Mesothelial cell of epicardium (in vitro differentiated cells): ENCODE measurements at regions not wholly inside any gene's neighbourhood (a gene's known extent, or its start where the extent isn't known, plus 50 kb on each side); places are given as distances from the start of the nearest gene placed in this dataset.

ENCODE experiments used
- DNase-seq, 2 experiments: peaks; one replicate each; pipeline ENCODE4 v3.0.0; 2021; ENCODE audit warnings: low spot score in 2 of 2; ENCODE audit not compliant: unreplicated experiment in 2 of 2
- H3K27ac Mint-ChIP-seq: 2 replicates; pipeline ENCODE4 v1.8.0; 2021; ENCODE audit warnings: mixed read lengths
- H3K27me3 Mint-ChIP-seq: 2 replicates; pipeline ENCODE4 v1.8.0; 2021; ENCODE audit warnings: low read depth, mixed read lengths
- H3K36me3 Mint-ChIP-seq: 2 replicates; pipeline ENCODE4 v1.8.0; 2021; ENCODE audit warnings: mixed read lengths
- H3K4me1 Mint-ChIP-seq: 2 replicates; pipeline ENCODE4 v1.8.0; 2021; ENCODE audit warnings: mixed read lengths
- H3K4me3 Mint-ChIP-seq: 2 replicates; pipeline ENCODE4 v1.8.0; 2021; ENCODE audit warnings: mild to moderate bottlenecking, moderate library complexity, mixed read lengths
- H3K9me3 Mint-ChIP-seq: 2 replicates; pipeline ENCODE4 v1.8.0; 2021; ENCODE audit warnings: mixed read lengths
- TF ChIP-seq, protein P1 (sequence below): fragments of 200-600 bp; sonication (generic); IDR thresholded peaks from one replicate; pipeline ENCODE4 v1.5.0; 2021; ENCODE audit warnings: antibody characterized with exemption; ENCODE audit not compliant: unreplicated experiment

DNA sequence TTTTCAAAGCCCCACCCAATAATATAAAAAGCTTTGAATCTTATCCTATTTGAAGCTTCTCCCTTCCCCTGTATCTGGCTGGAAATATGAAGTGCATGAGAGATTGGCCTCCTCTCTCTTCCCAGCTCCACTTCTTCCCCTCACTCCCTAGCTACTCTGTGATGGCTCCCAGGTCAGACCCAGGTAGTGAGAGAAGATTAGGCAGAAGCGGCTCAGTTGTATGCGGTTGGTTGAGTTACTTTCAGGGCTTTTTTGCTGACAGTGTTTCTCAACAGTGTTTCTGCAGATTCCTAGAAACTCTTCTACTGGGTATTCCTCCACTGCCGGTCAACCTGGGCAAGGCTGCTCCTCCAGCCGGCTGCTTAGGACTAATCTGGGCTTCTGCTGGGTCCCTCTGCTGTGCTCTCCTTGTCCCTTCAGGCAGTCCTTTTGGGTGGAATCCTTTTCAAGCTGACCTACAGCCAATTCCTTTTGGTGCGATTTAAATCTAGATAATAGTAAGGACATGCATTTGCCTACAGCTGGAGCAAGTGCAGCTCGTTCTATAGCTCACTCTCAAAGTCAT, 87.4 kb upstream of the SLC7A11 start:
- DNase-seq = no peak
- no peak overlapping the region for H3K4me3 Mint-ChIP-seq
- TF ChIP-seq, protein P1, sequence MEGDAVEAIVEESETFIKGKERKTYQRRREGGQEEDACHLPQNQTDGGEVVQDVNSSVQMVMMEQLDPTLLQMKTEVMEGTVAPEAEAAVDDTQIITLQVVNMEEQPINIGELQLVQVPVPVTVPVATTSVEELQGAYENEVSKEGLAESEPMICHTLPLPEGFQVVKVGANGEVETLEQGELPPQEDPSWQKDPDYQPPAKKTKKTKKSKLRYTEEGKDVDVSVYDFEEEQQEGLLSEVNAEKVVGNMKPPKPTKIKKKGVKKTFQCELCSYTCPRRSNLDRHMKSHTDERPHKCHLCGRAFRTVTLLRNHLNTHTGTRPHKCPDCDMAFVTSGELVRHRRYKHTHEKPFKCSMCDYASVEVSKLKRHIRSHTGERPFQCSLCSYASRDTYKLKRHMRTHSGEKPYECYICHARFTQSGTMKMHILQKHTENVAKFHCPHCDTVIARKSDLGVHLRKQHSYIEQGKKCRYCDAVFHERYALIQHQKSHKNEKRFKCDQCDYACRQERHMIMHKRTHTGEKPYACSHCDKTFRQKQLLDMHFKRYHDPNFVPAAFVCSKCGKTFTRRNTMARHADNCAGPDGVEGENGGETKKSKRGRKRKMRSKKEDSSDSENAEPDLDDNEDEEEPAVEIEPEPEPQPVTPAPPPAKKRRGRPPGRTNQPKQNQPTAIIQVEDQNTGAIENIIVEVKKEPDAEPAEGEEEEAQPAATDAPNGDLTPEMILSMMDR = no peak
- H3K9me3 Mint-ChIP-seq = peaks cover 12% of the 10 kb centered on the region
- no peaks in the 10 kb centered on the region for H3K27me3 Mint-ChIP-seq
- H3K27ac Mint-ChIP-seq = no peak overlapping the region
- peaks cover 2% of the 10 kb centered on the region for H3K36me3 Mint-ChIP-seq
- peaks cover 4% of the 10 kb centered on the region for H3K4me1 Mint-ChIP-seq

DNA sequence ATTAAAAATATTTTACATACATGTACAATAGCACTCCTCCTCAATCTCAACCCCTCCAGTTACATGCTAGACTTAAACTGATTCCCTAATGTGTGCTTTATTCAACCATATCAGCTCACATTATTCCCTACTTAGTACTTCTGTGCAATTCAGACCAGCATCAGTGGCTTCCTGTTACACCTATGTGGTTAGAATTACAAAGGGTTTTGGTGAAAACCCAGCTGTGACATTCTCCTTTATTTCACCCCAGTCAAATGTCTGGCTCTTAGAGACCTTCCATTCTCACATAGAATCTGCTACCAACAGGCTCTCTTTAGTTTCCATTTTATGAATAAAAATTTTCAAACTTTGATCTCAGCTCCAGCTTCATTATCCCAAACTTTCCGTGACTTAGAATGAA, 85.2 kb upstream of the SLC7A11 start:
- Mint-ChIP-seq H3K9me3 (peaks cover 5% of the 10 kb centered on the region), H3K4me1 (peaks cover 4% of the 10 kb centered on the region), H3K4me3 (no peak overlapping the region), H3K27ac (no peak overlapping the region), H3K27me3 (no peaks in the 10 kb centered on the region), H3K36me3 (peaks cover 2% of the 10 kb centered on the region)
- DNase-seq = no peak
- TF ChIP-seq, protein P1 = no peak

DNA sequence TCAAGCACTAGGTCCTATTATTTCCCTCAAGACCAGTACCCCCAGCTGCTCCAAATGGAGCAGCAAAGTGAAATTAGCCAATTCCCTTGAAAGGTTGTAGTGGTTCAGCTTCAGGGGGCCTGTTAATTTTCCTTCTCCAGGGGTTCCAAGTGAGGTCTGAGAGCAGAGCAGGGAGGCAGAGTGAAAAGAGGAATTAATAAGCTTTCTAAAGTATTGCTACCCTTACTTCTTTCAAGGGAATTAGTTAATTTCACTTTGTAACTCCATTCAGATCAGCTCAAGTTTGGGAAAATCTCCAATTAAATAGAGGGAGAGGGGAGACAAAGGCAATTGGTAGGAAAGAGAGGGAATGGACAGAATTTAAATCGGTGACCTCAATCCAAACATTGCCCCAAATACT, 78.7 kb upstream of the SLC7A11 start:
- Mint-ChIP-seq H3K9me3 (peaks cover 3% of the 10 kb centered on the region), H3K4me1 (no peaks in the 10 kb centered on the region), H3K36me3 (no peaks in the 10 kb centered on the region), H3K27ac (no peak overlapping the region), H3K4me3 (no peak overlapping the region), H3K27me3 (no peaks in the 10 kb centered on the region)
- TF ChIP-seq, protein P1 = no peak
- DNase-seq = no peak

DNA sequence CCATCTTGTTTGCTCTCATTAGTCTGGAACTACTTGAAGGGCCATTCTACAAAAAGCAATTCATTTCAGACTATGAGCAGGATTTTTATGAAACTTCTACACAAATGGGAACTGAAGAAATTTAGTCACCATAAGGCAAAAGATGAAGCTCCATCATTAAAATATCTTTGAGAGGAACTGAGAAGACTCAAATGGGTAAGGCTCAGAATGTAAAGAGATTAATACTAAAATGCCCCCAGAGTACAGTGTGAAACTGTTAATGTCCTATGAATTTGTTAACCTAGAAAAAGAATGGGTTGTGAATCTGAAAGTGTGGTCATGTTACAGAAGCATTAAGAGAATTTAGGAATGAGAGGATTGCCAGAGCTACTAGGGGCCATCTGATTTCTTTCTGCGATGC, 77.9 kb upstream of the SLC7A11 start:
- H3K4me1 Mint-ChIP-seq = no peaks in the 10 kb centered on the region
- H3K27me3 Mint-ChIP-seq = no peaks in the 10 kb centered on the region
- no peak for DNase-seq
- no peaks in the 10 kb centered on the region for H3K36me3 Mint-ChIP-seq
- H3K27ac Mint-ChIP-seq = no peak overlapping the region
- peaks cover 11% of the 10 kb centered on the region for H3K9me3 Mint-ChIP-seq
- TF ChIP-seq, protein P1 = no peak
- no peak overlapping the region for H3K4me3 Mint-ChIP-seq

DNA sequence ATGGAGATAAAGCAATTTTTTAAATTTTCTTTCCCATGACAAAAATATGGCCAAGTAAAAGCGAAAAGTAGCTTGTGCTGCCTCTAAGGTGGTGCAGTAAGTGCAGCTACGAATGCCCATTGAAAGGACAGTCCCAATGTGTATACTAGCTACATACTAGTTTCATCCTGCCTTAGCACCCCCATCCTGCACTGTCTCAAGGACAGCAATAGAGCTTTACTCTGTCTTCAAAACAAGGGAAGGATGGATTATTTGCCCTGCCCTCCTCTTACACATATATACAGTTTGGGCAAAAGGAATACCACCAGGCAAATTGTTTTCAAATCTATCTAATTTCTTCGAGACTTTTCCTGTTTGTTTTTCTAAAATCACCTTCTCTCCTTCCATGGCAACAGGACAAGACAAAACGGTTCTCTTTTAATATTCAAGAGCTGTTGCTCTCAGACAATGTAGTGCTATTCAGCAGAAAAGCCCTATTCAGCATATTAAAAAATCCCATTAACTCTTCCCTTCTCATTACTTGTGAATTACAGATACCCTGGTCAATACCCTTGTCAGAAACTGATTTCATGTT, 75.1 kb upstream of the SLC7A11 start:
- TF ChIP-seq, protein P1 = no peak
- Mint-ChIP-seq H3K36me3 (no peaks in the 10 kb centered on the region), H3K4me1 (no peaks in the 10 kb centered on the region), H3K27me3 (no peaks in the 10 kb centered on the region), H3K9me3 (peaks cover 19% of the 10 kb centered on the region), H3K27ac (no peak overlapping the region), H3K4me3 (no peak overlapping the region)
- no peak for DNase-seq
